Endothelial cell (in vitro differentiated cells): ENCODE measurements at regions not wholly inside any gene's neighbourhood (a gene's known extent, or its start where the extent isn't known, plus 50 kb on each side); places are given as distances from the start of the nearest gene placed in this dataset.

Experiments
- DNase-seq: peaks from one replicate; pipeline ENCODE4 v3.0.0; 2021; ENCODE audit warnings: low spot score
- H3K27ac Mint-ChIP-seq: one replicate; pipeline ENCODE4 v1.8.0; 2021; ENCODE audit warnings: mixed read lengths, inconsistent platforms; ENCODE audit not compliant: unreplicated experiment
- H3K27me3 Mint-ChIP-seq: one replicate; pipeline ENCODE4 v1.8.0; 2021; ENCODE audit warnings: mild to moderate bottlenecking, moderate library complexity, mixed read lengths, inconsistent platforms; ENCODE audit not compliant: unreplicated experiment
- H3K36me3 Mint-ChIP-seq: one replicate; pipeline ENCODE4 v1.8.0; 2021; ENCODE audit warnings: mild to moderate bottlenecking, low read depth, mixed read lengths, inconsistent platforms; ENCODE audit not compliant: unreplicated experiment
- H3K4me1 Mint-ChIP-seq: one replicate; pipeline ENCODE4 v1.8.0; 2021; ENCODE audit warnings: mild to moderate bottlenecking, mixed read lengths, inconsistent platforms; ENCODE audit not compliant: unreplicated experiment
- H3K4me3 Mint-ChIP-seq: one replicate; pipeline ENCODE4 v1.8.0; 2021; ENCODE audit warnings: mild to moderate bottlenecking, mixed read lengths, inconsistent platforms; ENCODE audit not compliant: unreplicated experiment
- H3K9me3 Mint-ChIP-seq: one replicate; pipeline ENCODE4 v1.8.0; 2021; ENCODE audit warnings: mixed read lengths, inconsistent platforms; ENCODE audit not compliant: unreplicated experiment
- microRNA-seq: library from miRNA; unstranded; fragments of <30 nt; microRNA quantifications from one replicate; pipeline ENCODE4, GENCODE V29; 2020; ENCODE audit not compliant: unreplicated experiment
- TF ChIP-seq, protein P1 (sequence below): fragments of 200-600 bp; sonication (generic); IDR thresholded peaks from one replicate; pipeline ENCODE4 v1.5.0; 2021; ENCODE audit warnings: antibody characterized with exemption; ENCODE audit not compliant: unreplicated experiment

DNA sequence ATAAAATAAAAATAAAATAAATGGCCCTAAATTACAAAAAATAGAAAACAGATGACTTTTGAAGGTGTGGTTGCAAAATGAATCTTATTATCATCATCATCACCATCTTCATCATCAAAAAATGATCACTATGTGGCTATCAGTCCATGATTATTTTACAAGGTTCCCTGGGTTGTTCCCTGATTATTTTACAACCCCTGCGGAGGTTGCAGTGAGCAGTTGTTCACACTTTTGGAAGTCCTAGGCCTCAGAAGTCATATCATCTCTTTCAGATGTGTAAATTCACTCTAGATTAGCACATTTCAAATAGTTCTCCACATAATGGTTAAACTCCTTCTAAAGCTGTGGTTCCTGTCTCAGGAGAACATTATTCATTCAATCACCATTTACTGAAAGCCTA is 57.4 kb upstream of the NR5A2 start:
- TF ChIP-seq, protein P1, sequence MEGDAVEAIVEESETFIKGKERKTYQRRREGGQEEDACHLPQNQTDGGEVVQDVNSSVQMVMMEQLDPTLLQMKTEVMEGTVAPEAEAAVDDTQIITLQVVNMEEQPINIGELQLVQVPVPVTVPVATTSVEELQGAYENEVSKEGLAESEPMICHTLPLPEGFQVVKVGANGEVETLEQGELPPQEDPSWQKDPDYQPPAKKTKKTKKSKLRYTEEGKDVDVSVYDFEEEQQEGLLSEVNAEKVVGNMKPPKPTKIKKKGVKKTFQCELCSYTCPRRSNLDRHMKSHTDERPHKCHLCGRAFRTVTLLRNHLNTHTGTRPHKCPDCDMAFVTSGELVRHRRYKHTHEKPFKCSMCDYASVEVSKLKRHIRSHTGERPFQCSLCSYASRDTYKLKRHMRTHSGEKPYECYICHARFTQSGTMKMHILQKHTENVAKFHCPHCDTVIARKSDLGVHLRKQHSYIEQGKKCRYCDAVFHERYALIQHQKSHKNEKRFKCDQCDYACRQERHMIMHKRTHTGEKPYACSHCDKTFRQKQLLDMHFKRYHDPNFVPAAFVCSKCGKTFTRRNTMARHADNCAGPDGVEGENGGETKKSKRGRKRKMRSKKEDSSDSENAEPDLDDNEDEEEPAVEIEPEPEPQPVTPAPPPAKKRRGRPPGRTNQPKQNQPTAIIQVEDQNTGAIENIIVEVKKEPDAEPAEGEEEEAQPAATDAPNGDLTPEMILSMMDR = no peak
- no peak overlapping the region for H3K4me3 Mint-ChIP-seq
- no peaks in the 10 kb centered on the region for H3K36me3 Mint-ChIP-seq
- no peaks in the 10 kb centered on the region for H3K9me3 Mint-ChIP-seq
- no peaks in the 10 kb centered on the region for H3K4me1 Mint-ChIP-seq
- no peak overlapping the region for H3K27ac Mint-ChIP-seq
- peaks cover 3% of the 10 kb centered on the region for H3K27me3 Mint-ChIP-seq
- DNase-seq = no peak

DNA sequence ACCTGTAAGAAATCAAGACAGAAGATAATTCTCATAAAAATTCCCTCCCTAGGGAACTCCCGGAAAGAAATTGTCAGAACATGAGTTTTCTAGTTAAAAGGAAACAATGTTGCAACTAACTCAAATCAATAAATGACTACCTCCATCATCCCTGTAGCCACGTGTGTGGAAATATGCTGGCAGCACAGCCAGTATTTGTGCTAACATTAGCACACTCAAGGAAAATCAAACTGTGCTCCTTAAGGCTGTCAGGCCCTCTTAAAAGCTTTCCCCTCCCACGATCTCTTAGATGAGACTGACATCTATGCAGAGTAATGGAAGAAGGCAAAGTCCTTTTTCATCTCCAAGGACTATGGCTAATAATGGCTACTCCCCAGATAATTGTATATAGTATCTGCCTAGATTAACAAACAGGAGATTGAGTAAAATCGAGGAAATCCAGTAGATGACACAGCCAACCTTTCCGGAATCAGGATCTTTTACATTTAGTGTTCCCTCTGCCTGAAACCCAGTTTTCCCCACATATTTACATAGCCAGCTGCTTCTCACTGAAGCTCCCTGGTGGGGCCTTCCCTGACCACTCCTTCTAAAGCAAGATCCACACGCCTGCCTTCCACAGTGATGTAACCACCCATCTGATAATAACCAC is 50.9 kb upstream of the NR5A2 start:
- no peaks in the 10 kb centered on the region for H3K4me1 Mint-ChIP-seq
- H3K9me3 Mint-ChIP-seq = no peaks in the 10 kb centered on the region
- H3K4me3 Mint-ChIP-seq = no peak overlapping the region
- peaks cover 1% of the 10 kb centered on the region for H3K27me3 Mint-ChIP-seq
- no peak for DNase-seq
- TF ChIP-seq, protein P1 = no peak
- H3K36me3 Mint-ChIP-seq = no peaks in the 10 kb centered on the region
- H3K27ac Mint-ChIP-seq = no peak overlapping the region

Small RNA genes in the stretch of these regions (microRNA-seq; reads per million reads assigned to microRNA genes)
- gene MIR181A1 (123 reads per million, percentile 83 among the genes with 10 or more reads in this experiment), gene MIR181B1 (4.4 reads per million, percentile 46 among the genes with 10 or more reads in this experiment)
